Glutamatergic neuron (in vitro differentiated cells): ENCODE measurements at regions not wholly inside any gene's neighbourhood (a gene's known extent, or its start where the extent isn't known, plus 50 kb on each side); places are given as distances from the start of the nearest gene placed in this dataset.

Experiments used
- DNase-seq: peaks from one replicate; pipeline ENCODE4 v3.0.0; 2022
- H3K27ac Mint-ChIP-seq: one replicate; pipeline ENCODE4 v1.8.0; 2020; ENCODE audit warnings: mild to moderate bottlenecking, mixed read lengths, inconsistent platforms; ENCODE audit not compliant: unreplicated experiment
- H3K27me3 Mint-ChIP-seq: one replicate; pipeline ENCODE4 v1.8.0; 2020; ENCODE audit warnings: mild to moderate bottlenecking, moderate library complexity, mixed read lengths, inconsistent platforms; ENCODE audit not compliant: unreplicated experiment
- H3K36me3 Mint-ChIP-seq: one replicate; pipeline ENCODE4 v1.8.0; 2020; ENCODE audit warnings: mild to moderate bottlenecking, mixed read lengths, inconsistent platforms; ENCODE audit not compliant: unreplicated experiment
- H3K4me1 Mint-ChIP-seq: one replicate; pipeline ENCODE4 v1.8.0; 2020; ENCODE audit warnings: mild to moderate bottlenecking, low read depth, mixed read lengths, inconsistent platforms; ENCODE audit not compliant: unreplicated experiment
- H3K4me3 Mint-ChIP-seq: one replicate; pipeline ENCODE4 v1.8.0; 2020; ENCODE audit warnings: mild to moderate bottlenecking, mixed read lengths, inconsistent platforms; ENCODE audit not compliant: unreplicated experiment
- H3K9me3 Mint-ChIP-seq: one replicate; pipeline ENCODE4 v1.8.0; 2020; ENCODE audit warnings: mild to moderate bottlenecking, moderate library complexity, mixed read lengths, inconsistent platforms; ENCODE audit not compliant: unreplicated experiment
- CTCF ChIP-seq: fragments of 200-600 bp; sonication (generic); IDR thresholded peaks from one replicate; pipeline ENCODE4 v1.5.0; 2021; ENCODE audit not compliant: partially characterized antibody, unreplicated experiment

- no peak for TF ChIP-seq CTCF
- no peaks in the 10 kb centered on the region for H3K36me3 Mint-ChIP-seq
- no peaks in the 10 kb centered on the region for H3K27me3 Mint-ChIP-seq
- H3K4me1 Mint-ChIP-seq, result no peaks in the 10 kb centered on the region
- H3K9me3 Mint-ChIP-seq, result no peaks in the 10 kb centered on the region
- no peak overlapping the region for H3K27ac Mint-ChIP-seq
- DNase-seq, result no peak
- H3K4me3 Mint-ChIP-seq, result no peak overlapping the region
These were observed 318.9 kb downstream of the SNAPC1 start for GRCh38 chr14:62081012-62081612.

GRCh38 chr14:62081951-62082350, 319.7 kb downstream of the SNAPC1 start:
- Mint-ChIP-seq H3K4me3 (no peak overlapping the region), H3K27ac (no peak overlapping the region), H3K27me3 (no peaks in the 10 kb centered on the region), H3K9me3 (no peaks in the 10 kb centered on the region), H3K4me1 (no peaks in the 10 kb centered on the region), H3K36me3 (no peaks in the 10 kb centered on the region)
- DNase-seq, result no peak
- no peak for TF ChIP-seq CTCF

- Mint-ChIP-seq H3K4me1 (no peaks in the 10 kb centered on the region), H3K4me3 (no peak overlapping the region), H3K9me3 (no peaks in the 10 kb centered on the region), H3K27ac (no peak overlapping the region), H3K36me3 (no peaks in the 10 kb centered on the region), H3K27me3 (no peaks in the 10 kb centered on the region)
- DNase-seq, result no peak
- no peak for TF ChIP-seq CTCF
These were observed 320.6 kb downstream of the SNAPC1 start for GRCh38 chr14:62082779-62083178.

GRCh38 chr14:62084020-62084419, 321.8 kb downstream of the SNAPC1 start:
- no peak overlapping the region for H3K4me3 Mint-ChIP-seq

More at GRCh38 chr14:62084020-62084419, 321.8 kb downstream of the SNAPC1 start:
- Mint-ChIP-seq H3K27me3 (no peaks in the 10 kb centered on the region), H3K27ac (no peak overlapping the region), H3K36me3 (no peaks in the 10 kb centered on the region), H3K4me1 (no peaks in the 10 kb centered on the region), H3K9me3 (no peaks in the 10 kb centered on the region)
- no peak for DNase-seq
- no peak for TF ChIP-seq CTCF
